NCI-H187 (cell line): ENCODE measurements at regions not wholly inside any gene's neighbourhood (a gene's known extent, or its start where the extent isn't known, plus 50 kb on each side); places are given as distances from the start of the nearest gene placed in this dataset.

ENCODE experiments used
- DNase-seq, 2 experiments: peaks; one replicate each; lab custom pipeline; 2025; lab: John Stamatoyannopoulos, UW

DNA sequence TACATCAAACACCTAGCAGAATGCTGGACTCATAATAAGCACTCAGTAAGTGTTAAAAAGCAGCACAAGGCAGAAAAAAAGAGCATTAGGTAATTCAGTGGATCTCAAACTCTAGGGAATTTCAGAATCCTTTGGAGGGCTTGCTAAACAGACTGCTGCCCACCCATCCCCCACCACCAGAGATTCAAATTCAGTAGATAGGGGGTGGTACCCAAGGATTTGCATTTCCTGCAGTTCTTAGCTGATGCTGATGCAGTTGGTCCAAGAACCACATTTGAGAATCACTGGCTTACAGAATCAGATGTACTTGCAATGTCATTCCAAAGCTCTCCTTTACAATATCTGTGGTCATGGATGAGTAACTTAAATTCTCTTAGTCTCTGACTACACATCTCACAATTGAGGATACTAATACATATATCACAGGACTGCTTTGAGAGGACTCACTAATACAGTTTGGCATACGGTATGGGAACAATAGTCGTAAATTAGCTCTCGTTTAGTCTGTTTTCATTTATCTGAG lies 664.5 kb downstream of the KCNA4 start:
- no peak for DNase-seq

DNA sequence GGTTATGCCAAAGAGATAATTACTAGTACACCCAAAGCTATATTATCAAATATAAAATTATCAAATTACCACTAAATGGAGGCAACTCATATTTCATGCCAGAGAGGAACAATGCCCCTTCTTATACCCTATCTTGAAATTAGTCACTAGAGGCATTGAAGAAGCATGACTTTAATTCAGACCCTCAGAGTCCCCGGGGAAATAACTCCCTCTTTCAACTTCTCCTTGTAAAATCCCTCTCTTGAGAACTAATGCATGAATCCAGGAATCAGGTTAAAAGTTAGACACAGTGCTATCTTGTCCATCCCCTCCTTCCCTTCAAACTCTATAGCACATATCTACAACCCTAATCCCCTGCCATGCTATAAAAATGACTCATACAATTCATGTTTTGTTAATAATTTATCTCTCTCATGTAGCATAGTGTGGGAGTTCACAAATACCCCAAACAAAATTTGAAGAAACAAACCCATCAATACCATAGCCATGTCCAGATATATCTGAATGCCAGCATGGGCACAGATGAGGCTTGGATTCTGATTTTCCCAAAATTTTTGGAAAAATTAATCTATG lies 665.4 kb downstream of the KCNA4 start:
- DNase-seq = no peak

DNA sequence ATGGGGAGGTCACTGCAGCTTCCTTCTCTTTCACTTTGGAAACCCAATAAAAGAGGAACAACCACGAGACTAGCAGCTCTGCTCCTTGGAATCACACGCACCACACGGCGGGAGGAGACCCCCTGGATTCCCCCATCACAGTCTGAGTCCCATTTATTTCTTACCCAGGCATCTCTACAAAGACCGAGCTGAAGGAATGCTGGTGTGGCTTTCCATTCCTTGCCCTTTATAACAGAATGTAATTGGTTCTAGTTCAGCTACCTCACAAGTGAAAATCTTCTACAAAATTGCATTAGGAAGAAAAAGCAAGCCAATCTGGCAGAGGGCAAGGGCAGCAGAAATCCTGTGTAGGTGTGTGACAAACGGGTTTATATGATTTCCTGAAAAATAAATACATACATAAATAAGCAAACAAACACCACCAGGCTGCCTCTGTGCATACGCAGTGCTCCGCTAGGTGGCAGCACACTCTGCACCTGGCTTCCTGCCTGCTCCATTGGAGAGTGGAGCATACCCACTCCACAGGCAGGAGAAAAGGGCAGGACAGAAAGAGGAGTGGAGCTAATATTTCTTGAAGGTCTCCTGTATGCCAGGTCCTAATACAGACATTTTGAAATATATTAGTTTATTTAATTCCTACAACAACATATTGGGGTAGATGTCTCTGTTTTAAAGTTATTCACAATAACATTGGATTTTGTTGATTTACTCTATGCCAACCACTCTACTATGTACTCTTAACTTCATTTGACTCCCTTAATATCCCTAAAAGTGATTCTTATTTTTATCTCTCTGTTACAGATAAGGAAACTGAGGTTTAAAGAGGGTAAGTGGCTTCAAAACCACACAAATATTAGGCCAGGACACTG lies 673.1 kb downstream of the KCNA4 start:
- peak in 1 of 2 experiments; percentile 40 for DNase-seq

DNA sequence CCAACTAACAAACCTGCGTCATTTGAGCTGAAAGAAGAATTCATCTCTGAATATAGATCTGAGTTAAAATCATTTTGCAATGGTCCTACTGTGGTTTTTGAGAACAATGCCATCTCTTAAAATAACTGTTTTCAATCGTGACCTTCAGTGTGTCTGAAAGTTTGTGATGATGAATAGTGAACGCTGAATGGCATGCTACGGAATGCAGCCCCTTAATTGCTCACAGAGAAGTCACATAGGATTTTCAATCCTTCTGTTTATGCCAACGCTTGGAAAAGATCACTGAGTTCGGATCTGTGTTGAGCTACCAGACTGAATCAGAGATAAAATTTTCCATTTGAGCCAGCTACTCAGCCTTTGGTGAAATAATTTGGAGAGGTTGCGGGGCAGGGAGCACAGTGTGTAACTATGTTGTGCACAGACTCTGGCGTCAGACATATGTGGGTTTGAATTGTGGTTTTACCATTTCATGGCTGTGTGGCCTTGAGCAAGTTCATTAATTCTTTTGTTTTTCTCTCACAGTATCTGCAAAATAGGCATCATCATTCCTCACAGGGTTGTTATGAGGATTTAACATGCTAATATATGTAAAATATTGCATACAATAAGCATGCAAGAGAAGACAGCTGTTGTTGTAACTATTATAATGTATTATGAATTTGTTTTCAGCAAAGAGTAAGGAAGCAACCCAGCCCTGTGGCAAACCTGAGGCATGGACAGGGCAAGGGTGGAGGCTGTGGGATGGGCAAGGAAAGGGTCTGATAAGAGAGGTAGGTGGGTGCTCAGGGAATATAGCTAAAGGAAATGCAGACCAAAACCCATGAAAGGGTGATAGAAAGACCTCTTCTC lies 679.9 kb downstream of the KCNA4 start:
- DNase-seq = no peak

DNA sequence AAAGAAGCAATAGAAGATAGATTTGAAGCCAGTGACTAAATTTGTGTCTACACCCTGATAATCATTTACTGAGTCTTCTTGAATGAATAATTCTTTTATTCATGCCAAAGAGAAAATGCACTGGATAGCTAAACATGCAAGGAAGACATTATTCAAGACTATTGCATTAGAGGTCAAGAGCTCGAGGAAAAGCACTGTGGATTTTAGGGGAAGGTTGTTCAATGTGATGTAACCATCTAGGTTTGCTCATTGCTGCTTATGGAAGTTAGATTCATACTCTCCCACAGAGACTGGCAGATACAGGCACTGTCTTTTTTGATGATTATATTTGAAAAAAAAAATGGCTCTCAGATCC lies 682.1 kb downstream of the KCNA4 start:
- no peak for DNase-seq

DNA sequence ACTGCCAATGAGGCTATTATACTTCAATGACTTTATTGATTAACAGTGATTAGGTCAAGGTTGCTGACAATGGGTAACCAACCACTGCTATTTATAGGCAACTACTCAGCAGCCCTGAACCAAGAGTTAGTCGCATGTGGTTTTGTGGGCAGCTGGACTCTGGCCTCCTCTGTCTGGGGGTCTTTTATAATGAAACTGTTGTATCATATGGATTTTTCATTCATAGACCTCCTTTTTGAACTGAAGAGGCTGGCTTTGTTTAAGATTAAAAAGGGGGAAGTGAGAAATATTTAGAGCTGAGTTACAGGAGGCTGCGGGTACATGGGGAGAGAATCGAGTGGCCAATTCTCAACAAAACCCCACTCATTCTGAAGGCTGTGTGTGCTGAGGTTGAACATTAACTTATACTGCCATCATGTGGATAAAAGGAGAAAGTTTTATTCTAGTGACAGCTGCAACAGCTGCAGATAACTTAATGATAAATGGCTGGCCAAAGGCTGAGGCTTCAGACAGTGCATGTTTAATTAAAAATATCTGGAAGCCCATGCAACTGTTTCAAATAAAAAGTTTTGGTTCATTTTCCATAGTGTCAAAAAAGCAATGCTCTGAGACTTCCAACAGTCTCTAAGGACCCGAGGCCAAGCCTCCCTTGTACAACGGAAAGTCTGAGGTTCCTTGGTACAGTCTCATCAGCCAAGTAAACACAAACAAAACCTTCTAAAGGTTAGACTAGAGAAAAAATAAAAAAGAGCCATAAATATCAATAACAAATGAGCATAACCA lies 682.6 kb downstream of the KCNA4 start:
- no peak for DNase-seq

DNA sequence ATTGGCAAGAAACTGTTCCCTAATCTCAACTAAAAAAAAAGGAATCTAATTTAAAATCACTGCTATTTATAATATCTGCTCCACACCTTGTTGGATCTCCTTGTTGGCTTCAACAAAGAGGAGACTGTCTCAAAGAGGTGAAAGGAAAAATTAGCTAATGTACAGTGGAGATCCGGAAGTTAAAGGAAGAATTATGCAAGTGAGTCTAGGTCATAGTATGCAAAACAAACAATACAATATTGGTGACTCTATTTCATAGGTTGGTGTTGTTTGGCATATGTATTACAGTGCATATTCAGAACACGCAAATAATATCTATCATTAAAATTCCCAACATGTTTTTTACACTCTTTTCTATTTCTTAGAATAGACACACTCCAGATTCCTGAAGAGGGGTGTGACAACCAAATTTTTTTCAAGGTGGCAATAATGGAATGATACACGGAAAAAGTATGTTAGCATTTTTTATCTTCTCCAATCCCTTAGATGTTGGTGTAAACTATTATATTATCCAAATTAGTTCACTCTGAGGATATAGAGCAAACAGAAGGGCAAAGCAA lies 685.3 kb downstream of the KCNA4 start:
- DNase-seq = no peak

DNA sequence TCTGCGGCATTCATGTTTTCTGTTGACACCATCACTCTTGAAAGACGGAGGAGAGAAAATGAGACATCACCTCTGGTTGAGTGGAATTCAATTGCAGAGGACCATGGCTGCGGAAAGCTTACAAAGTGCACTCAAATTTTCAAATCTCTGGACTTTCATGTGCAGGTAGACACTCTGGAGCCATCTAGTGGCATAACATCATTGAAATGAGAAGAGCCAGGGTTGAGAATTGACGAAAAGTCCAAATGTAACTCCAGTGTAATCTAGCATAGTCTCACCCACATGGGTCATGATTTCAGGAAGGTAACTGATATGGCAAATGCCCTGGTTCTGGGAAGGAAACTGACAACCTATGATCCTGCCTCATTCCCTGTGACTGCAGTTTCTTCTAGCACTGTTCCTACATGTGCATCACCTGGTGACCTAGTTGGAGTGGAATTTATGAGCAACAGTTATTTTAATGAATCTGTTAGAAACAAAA lies 687.8 kb downstream of the KCNA4 start:
- DNase-seq = no peak

DNA sequence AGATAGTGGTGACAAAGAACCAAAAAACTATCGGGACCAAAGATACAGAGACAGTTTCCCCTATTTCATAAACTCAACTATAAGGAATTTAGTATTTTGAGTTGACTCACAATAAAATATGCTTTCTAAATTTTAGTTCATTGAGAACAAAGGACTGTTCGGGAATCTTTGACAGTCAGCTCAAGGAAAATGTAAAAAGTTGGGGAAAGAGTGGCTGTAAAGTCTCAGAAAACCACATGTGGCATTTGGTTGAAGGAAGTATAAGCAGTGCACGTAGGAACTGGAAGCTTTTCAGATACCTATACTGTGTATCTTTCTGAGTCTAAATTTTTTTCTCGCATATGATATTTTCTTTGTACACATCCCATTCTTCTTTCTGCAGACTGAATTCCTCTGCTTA lies 688.9 kb downstream of the KCNA4 start:
- DNase-seq = no peak

DNA sequence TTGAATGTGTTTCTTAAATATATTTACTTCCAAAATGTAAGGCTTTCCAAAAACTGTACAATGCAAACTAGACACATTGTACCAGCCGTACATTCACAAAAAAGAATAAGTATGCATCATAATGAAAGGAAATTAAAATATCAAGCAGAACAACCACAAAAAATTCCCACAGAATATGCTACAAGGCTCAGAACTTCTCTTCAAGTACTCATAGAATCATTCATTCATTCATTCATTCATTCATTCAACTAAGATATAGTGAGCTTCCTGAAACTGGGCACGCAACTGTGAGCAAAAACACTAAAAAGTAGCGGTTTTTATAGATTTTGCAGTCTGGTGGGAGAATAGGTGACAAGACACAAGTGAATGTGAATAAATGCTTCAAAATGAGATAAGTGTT lies 690.1 kb downstream of the KCNA4 start:
- DNase-seq = no peak

DNA sequence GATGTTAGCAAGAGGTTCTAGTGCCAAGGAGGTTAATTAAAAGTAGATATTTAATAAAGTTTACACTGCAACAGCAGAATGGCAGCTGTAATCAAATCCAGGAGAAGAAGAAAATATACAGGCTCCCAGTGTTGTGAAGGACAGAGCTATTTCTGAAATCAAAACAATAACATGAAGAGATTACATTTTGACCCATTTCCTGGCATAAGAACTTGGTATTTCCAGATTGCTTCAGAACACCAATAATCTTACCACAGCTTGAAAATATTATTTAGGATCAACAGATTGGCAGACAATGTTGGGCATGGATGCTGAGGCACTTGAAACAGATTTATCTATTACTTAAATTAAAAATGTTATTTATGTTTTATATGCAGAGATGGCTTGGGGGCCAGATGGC lies 692.5 kb downstream of the KCNA4 start:
- no peak for DNase-seq

DNA sequence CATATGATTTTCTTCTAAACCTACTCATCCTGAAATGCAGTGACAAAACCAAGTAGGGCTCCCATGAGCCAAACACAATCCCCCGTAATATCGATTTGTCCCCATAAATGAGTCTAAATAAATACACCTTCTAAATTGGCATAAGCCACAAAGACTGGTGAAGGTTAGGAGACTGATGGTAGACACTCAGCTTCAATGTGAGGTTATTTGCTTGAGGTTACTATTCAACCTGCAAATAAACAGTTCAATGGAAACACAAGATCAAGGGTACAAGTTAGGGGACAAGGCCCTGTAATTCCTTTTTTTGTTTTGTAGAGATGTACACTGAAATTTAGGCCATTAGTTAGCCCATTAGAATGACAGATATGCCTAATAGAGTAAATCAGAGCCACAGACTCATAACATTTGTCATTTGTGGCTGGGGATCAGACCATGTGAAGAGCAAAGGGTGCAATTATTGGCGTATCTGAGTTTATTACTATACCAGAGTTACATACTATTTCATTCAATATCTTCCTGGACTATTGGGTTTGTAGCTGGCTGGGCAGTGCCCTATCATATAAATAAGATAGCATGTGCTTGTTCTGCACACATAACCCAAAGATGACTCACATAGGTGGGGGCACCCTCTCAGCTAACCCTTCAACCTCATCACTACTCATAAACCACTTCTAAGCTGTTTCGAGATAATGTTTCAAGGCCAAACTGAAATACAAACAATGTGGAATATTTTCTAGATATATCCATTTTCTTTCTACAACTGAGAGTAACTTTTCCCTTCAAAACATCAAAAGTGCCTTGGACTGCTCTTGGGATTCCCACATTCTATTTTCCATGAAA lies 695.3 kb downstream of the KCNA4 start:
- no peak for DNase-seq

DNA sequence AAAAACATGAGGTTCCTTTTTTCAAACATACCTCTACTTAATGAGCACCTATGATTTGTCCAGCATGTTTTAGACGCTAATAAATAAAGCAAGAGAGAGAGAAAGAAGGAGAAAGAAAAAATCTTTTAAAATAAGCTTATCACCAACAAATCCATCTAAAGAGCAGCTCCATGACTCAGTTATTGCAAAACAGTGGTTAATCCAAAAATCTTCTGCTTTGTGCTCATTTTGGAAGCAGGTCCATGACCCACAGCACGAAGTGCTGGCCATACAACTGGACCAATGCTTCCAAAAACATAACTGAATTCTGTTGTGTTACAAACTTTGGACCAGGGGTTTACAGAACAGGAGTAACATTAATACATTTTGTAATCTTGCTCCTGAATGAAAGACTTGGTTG lies 696.6 kb downstream of the KCNA4 start:
- DNase-seq = no peak

DNA sequence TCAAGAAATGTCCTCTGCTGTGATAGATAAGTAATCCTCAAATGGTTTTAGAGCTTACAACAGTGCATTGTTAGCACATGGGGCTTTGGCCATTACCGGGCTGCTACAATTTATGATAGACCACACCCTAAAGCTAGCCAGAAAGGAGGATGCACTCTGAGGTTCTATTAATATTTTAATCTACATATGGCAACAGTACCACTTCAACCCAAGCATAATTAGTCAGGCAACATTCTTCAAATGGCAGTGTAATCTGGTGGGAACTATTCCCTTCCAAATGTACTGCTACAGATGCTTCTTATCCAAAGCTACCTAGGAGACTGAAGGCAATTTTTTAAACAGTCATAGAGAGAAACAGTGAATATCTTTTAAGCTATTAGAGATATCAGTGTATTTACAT lies 697.6 kb downstream of the KCNA4 start:
- DNase-seq = no peak

DNA sequence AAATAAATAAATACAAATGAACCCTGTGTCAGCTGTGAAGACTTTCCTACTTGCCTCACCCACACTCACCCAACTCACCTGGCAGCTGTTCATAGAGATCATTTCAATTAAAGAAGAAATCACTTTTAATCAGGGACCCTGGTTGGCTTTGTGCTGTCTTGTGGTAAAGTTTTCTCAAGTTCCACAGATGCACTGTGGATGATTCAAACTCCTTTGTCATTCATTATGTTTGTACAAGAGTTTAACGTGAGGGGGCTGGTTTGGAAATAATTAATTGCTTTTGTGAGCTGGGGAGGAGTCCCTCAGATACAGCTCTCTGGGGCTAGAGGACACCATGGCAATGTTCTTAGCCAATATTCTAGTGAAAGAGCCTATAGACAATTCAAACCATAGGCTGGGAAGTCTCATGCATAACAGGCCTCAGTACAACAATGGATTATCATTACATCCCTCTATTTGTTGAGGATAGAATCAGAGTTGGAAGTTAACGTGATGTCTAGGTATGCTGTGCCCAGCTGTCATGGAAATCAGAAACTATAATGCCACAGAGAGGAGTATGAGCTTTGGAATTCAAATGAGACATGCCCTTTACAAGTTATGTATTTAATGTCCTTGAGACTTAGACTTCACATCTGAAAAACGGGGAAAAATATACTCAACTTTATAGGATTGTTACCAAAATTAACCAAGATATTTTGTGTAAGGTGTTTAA lies 698.5 kb downstream of the KCNA4 start:
- no peak for DNase-seq

DNA sequence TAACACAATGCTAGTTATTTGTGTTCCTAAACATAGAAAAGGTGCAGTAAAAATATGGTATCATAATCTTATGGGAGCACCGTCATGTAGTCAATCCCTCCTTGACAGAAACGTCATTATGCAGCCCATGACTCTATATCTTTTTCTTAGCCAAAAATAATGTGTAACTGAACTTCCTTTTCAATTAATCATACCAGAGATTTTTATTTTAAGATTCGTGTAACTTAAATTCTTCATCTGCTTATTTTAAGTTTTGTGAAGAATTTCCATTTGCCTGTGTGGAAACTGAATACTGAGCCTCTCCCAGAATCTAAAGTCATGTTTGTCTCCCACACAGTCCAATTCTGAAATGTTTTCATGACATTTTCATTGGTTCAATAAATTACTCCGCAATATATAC lies 699.1 kb downstream of the KCNA4 start:
- DNase-seq = no peak

DNA sequence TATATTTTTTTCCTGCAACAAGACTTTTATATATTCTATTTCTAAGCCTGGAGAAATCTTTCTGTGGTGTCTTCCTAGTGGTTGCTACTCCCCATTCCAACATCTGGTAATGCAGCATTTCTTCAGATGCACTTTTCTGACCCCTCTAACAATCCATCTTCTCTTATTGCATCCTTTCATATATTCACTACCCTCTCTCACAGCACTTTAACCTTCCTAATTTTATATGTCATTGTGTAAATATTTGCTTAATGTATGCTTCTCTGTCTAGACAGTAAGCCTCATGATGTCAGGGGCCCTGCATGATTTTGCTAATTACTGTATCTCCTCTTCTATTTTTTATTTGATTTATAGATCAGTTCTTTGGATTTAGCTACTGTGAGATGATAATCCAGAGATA lies 701.6 kb downstream of the KCNA4 start:
- DNase-seq = no peak

DNA sequence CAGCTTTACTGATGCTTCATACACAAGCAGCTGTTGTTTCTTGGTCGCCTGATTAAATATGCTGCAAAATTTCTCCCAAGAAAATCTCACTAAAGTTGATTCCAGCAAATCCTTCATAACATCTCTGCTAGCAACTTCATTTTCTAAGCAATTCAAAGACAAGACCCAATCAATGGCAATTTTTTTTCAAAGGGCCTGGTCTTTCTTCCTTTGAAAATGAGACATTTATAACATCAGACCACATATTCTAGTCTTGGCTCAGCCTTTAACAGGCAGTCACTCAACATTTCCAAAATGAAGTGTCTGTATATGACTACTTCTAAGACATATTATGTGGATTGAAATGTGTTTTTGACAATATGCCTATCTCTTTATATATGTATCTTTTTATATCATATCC lies 702.6 kb downstream of the KCNA4 start:
- DNase-seq = no peak

DNA sequence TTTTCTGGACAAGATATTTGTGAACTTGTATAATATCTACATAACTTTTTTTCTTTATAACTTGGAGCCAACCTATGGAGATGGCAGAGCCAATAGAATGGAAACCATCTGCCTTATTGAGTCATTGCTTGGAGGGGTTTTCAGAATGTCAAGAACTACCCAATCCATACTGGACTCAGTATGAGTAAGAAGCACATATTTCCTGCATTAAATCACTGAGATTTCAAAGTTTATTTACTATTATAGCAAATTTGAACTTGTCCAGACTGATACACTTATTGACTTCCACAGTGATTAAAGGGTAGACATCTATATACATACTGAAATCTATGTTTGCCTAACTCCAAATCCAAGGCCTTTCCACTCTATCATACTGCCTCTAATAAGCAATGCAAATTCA lies 704.0 kb downstream of the KCNA4 start:
- DNase-seq = no peak
